Neural crest cell (in vitro differentiated cells): ENCODE measurements at regions not wholly inside any gene's neighbourhood (a gene's known extent, or its start where the extent isn't known, plus 50 kb on each side); places are given as distances from the start of the nearest gene placed in this dataset.

Experiments
- DNase-seq: peaks from one replicate; pipeline ENCODE4 v3.0.0; 2021; ENCODE audit warnings: low read depth, mixed read lengths, low spot score
- H3K27ac Mint-ChIP-seq: one replicate; pipeline ENCODE4 v1.8.0; 2021; ENCODE audit warnings: mild to moderate bottlenecking, mixed read lengths; ENCODE audit not compliant: unreplicated experiment
- H3K27me3 Mint-ChIP-seq: 2 replicates; pipeline ENCODE4 v1.8.0; 2021; ENCODE audit warnings: low read depth, mild to moderate bottlenecking, mixed read lengths
- H3K36me3 Mint-ChIP-seq: 2 replicates; pipeline ENCODE4 v1.8.0; 2021; ENCODE audit warnings: low read depth, mild to moderate bottlenecking, mixed read lengths
- H3K4me1 Mint-ChIP-seq: 2 replicates; pipeline ENCODE4 v1.8.0; 2021; ENCODE audit warnings: mixed read lengths
- H3K4me3 Mint-ChIP-seq: one replicate; pipeline ENCODE4 v1.8.0; 2021; ENCODE audit warnings: mild to moderate bottlenecking, mixed read lengths
- H3K9me3 Mint-ChIP-seq: 2 replicates; pipeline ENCODE4 v1.8.0; 2021; ENCODE audit warnings: mixed read lengths
- TF ChIP-seq, protein P1 (sequence below): fragments of 200-600 bp; sonication (generic); conservative IDR thresholded peaks from 2 replicates; pipeline ENCODE4 v1.5.0; 2021; ENCODE audit warnings: antibody characterized with exemption, mild to moderate bottlenecking

DNA sequence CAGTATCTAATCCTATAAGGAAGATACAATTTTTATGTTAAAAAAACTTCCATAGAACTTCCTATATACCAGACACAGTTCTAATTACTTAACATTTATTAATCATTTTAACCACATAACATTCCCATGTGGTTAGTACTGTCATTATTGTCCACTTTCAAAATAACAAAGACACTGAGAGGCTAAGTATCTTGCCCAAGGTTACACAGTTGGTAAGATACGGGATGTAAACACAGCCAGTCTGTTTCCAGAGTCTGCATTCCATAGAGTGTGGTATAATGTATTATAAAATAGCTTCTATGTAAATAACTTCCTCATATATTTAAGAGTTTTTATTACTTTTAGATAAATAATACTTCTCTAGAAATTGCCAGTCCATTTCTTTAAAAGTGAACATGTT lies 383.3 kb upstream of the ETAA1 start:
- Mint-ChIP-seq H3K4me3 (no peak overlapping the region), H3K27ac (no peak overlapping the region), H3K9me3 (peaks cover 3% of the 10 kb centered on the region), H3K4me1 (no peaks in the 10 kb centered on the region), H3K36me3 (no peaks in the 10 kb centered on the region), H3K27me3 (peaks cover 4% of the 10 kb centered on the region)
- no peak for DNase-seq
- TF ChIP-seq, protein P1, sequence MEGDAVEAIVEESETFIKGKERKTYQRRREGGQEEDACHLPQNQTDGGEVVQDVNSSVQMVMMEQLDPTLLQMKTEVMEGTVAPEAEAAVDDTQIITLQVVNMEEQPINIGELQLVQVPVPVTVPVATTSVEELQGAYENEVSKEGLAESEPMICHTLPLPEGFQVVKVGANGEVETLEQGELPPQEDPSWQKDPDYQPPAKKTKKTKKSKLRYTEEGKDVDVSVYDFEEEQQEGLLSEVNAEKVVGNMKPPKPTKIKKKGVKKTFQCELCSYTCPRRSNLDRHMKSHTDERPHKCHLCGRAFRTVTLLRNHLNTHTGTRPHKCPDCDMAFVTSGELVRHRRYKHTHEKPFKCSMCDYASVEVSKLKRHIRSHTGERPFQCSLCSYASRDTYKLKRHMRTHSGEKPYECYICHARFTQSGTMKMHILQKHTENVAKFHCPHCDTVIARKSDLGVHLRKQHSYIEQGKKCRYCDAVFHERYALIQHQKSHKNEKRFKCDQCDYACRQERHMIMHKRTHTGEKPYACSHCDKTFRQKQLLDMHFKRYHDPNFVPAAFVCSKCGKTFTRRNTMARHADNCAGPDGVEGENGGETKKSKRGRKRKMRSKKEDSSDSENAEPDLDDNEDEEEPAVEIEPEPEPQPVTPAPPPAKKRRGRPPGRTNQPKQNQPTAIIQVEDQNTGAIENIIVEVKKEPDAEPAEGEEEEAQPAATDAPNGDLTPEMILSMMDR, result no peak

DNA sequence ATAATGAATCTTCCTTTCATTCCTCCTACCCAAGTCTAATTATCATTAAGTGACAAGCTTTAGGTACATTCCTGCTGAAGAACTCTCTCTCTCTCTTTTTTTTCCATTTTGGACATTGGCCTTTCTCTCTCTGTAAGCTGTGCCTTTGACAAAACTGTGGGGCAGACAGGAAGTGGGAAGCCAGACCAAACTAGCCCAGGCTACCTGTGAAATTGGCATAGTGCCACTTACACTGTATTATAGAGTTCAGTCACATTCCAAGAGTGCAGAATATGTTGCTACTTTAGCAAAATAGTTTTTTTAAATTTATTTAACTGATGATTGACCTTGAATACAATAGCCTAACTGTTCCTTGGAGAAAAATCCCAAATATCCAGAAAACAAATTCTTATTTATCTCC lies 381.5 kb upstream of the ETAA1 start:
- Mint-ChIP-seq H3K4me1 (no peaks in the 10 kb centered on the region), H3K36me3 (no peaks in the 10 kb centered on the region), H3K27me3 (peaks cover 4% of the 10 kb centered on the region), H3K27ac (no peak overlapping the region), H3K9me3 (peaks cover 2% of the 10 kb centered on the region), H3K4me3 (no peak overlapping the region)
- TF ChIP-seq, protein P1, result no peak
- no peak for DNase-seq

- DNase-seq, result no peak
- no peak overlapping the region for H3K27ac Mint-ChIP-seq
- no peaks in the 10 kb centered on the region for H3K36me3 Mint-ChIP-seq
These were observed 378.8 kb upstream of the ETAA1 start for GRCh38 chr2:67018301-67018700.

GRCh38 chr2:67032076-67032475 lies 365.1 kb upstream of the ETAA1 start:
- Mint-ChIP-seq H3K9me3 (peaks cover 5% of the 10 kb centered on the region), H3K27me3 (no peaks in the 10 kb centered on the region), H3K27ac (no peak overlapping the region), H3K4me3 (no peak overlapping the region), H3K36me3 (no peaks in the 10 kb centered on the region), H3K4me1 (peaks cover 9% of the 10 kb centered on the region)
- TF ChIP-seq, protein P1, result no peak
- DNase-seq, result no peak

More at GRCh38 chr2:67018301-67018700, 378.8 kb upstream of the ETAA1 start:
- TF ChIP-seq, protein P1, result no peak
- Mint-ChIP-seq H3K9me3 (peaks cover 2% of the 10 kb centered on the region), H3K4me3 (no peak overlapping the region), H3K4me1 (no peaks in the 10 kb centered on the region), H3K27me3 (no peaks in the 10 kb centered on the region)

GRCh38 chr2:67036444-67036843 lies 360.7 kb upstream of the ETAA1 start:
- Mint-ChIP-seq H3K4me3 (no peak overlapping the region), H3K4me1 (peaks cover 9% of the 10 kb centered on the region), H3K27me3 (no peaks in the 10 kb centered on the region), H3K36me3 (no peaks in the 10 kb centered on the region), H3K9me3 (no peaks in the 10 kb centered on the region), H3K27ac (no peak overlapping the region)
- TF ChIP-seq, protein P1, result no peak
- no peak for DNase-seq

- H3K36me3 Mint-ChIP-seq, result no peaks in the 10 kb centered on the region
- TF ChIP-seq, protein P1, result no peak
- DNase-seq, result no peak
- no peaks in the 10 kb centered on the region for H3K27me3 Mint-ChIP-seq
- peaks cover 9% of the 10 kb centered on the region for H3K4me1 Mint-ChIP-seq
- H3K9me3 Mint-ChIP-seq, result no peaks in the 10 kb centered on the region
- no peak overlapping the region for H3K4me3 Mint-ChIP-seq
- H3K27ac Mint-ChIP-seq, result no peak overlapping the region
These were observed 359.5 kb upstream of the ETAA1 start for GRCh38 chr2:67037655-67038054.
